NCI-H2227 treated with DMSO at 0.1 percent for 48 hours (cell line): ENCODE measurements at regions not wholly inside any gene's neighbourhood (a gene's known extent, or its start where the extent isn't known, plus 50 kb on each side); places are given as distances from the start of the nearest gene placed in this dataset.

ENCODE experiments used
- DNase-seq: peaks from one replicate; lab custom pipeline; 2025; lab: John Stamatoyannopoulos, UW

DNA sequence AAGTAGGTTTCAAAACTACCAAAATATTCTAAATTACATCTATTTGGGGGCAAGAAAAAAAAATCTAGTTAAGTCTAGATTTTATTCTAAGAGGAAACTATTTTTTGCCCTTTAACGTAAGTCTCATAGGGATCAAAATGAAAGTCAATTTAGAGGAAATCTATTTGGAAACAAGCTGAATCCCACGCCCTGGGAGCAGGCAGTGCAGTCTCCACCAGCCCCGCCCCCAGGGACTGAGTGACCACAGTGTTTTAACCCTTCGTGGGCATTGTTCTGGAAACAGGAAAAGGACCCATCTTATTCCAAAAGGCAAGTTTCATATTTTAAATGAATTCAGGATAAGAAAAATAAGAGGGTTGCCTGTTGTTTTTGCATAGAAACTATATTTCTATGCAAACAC lies 209.7 kb downstream of the SPRY2 start:
- DNase-seq = no peak

DNA sequence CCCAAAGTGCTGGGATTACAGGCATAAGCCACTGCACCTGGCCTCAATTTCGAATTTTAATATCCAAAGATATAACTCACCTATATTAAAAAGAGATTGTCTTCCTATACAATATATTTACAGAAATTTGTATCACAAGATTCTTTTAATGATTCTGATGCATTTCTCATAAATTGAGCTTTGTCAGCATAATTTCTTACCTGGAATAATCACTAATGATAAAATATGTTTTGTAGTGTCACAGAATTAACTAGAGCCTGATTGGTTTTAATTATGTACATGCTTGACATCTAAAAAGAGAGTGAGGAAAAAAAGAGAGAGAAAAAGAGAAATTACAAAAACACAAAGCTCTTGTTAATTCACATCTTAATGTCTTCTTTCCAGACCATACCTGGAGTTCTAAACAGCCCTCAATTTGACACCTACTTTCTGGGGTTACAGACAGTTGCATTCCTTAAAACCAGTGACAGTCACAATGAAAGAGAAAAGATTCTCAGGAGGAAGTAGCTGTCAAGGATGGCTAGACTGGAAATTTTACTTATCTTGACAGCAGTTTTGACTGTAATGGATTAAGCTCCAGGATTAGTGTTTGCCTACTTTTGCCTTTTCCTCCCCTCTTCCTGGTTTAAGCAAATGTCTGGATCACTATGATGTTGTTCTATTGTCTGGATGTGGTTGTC lies 214.4 kb downstream of the SPRY2 start:
- DNase-seq = no peak

- no peak for DNase-seq
These were observed 217.0 kb downstream of the SPRY2 start for GRCh38 chr13:80123945-80124344.

DNA sequence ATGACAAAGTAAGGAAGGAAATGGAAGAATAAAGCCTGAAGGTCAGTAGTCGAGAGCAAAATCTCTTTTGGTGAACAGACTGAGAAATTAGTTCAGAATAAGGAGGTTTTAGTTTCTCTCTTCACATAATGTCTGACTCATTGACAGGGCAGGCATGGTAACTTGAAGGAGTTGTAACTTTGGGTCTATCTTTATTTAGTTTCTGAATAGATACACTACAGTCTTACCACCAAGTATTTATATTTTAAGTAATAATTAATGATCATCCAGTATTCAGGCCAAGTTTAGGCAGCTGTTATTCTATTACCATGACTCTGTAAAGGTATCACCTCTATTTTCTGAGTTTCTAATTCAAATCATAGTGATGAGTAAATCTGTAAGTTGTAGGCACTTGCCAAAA lies 219.9 kb downstream of the SPRY2 start:
- no peak for DNase-seq

DNA sequence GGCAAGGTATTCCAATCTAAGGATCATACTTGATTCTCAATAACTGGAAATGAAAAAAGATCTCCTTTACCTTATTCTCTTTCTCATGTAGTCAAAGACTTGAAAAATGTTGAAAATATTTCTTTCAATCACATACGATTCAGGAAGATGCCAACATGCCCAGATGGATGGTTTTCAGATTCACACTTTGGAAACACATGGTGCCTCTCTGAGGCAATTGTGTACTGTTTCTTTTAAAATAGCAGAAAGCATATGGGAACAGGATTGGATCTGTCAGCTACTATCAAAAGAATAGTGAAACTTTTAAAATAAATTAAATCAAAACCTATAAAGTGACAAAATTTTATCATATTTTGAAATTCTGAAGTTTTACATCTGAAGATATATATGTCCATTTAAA lies 222.4 kb downstream of the SPRY2 start:
- no peak for DNase-seq

DNA sequence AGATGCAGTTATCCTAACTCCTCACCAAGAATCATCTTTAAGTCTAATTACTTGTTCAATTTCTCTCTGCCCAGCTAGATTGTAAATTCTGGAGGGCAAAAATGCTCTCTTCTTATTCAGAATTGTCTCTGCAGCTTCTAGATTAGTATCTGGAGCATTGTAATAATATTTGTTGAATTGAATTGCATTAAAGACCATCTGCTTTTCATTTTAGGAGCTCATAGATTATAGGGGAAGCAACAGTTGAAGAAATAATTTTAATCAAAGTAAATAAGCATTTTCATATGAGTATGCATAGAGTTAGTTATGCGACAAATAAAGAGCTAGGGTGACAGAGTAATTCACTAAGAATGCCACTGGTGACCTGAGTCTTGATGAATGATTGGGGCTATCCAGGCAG lies 222.8 kb downstream of the SPRY2 start:
- DNase-seq = no peak

- DNase-seq = no peak
These were observed 223.4 kb downstream of the SPRY2 start for GRCh38 chr13:80117515-80117914.

- DNase-seq = no peak
These were observed 224.8 kb downstream of the SPRY2 start for GRCh38 chr13:80116107-80116506.

DNA sequence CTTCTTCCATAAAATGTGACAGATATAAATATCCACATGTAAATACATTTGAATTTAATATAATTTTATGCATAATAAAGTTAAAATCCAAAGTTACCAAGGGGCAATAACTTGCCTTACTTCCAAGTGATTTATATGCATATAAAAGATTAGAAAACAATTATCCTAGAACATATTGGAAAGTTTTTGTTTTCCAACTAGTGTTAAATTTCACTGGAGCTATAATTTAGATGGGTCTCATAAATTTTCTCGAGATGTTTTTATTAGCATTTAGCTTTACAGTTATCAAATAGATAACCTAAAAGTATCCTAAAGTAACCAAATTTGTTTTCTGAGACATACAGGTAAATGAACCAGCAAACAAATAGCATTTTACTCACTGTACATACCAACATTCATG lies 225.3 kb downstream of the SPRY2 start:
- DNase-seq = no peak

DNA sequence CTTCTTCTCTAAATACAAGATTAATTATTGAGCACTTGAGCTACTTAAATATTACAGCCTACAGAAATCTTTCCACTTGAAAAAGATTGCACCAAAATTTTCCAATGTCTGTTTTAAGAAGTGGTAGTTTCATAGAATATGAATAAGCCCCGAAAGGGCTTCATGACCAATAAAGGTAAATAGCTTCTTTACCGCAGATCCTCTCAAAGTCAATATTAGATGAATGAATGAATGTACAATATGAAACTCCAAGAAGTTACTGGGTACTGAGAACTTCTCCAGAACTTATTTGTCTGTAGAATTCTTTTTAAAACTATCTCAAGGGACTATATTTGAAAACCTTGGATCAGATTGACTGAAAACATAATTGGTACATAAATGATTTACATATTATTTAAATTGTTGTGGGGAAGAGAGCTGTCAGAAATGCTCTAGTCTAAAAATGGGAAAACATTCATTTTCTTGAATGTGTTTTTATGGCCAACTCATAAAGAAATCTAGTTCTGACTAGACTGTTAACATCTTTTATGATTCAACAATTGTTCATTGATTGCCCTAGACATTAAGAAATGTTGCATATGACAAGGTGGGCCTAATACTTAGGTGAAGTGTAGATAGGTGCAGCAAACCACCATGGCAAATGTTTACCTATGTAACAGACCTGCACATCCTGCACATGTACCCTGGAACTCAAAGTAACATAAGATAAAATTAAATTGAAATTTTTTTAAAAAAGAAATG lies 227.0 kb downstream of the SPRY2 start:
- DNase-seq = no peak

DNA sequence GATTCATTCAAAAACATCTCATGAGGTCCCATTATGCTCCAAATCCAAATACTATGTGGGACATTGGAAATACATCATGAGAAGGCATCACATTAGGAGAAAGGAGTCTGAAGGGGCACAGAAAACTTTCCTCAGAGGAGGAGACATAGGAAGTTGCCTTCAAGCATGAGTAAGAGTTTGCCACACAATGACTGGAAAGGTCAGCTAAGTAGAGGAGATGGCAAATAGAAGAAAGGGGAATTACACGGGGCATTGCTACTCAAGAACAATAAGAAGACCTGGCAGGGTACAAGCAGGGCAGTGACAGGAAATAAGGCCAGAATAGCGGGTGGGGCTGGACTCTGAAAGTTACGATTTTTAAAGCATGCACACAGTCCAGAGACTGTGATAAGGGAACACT lies 231.6 kb downstream of the SPRY2 start:
- no peak for DNase-seq

- no peak for DNase-seq
These were observed 235.6 kb downstream of the SPRY2 start for GRCh38 chr13:80105350-80105749.

DNA sequence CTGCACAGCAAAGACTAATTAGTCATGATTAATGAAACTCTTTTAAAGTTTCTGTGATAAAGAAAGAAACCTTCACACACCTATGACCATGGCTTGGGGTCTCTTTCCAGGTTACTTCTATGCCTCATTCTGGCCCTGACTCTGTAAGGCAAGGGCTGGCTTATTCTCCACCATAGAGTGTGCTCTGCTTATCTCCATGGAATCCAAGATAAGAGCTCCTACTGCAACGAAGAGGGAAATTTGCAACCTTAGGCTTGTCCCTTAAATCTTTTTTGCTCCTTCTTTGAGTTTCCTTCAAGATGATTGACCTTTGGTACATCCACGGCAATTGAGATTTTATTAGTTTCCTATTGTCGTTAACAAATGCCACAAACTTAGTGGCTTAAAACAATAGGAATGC lies 239.9 kb downstream of the SPRY2 start:
- DNase-seq = no peak

- DNase-seq = no peak
These were observed 240.3 kb downstream of the SPRY2 start for GRCh38 chr13:80100636-80101035.

DNA sequence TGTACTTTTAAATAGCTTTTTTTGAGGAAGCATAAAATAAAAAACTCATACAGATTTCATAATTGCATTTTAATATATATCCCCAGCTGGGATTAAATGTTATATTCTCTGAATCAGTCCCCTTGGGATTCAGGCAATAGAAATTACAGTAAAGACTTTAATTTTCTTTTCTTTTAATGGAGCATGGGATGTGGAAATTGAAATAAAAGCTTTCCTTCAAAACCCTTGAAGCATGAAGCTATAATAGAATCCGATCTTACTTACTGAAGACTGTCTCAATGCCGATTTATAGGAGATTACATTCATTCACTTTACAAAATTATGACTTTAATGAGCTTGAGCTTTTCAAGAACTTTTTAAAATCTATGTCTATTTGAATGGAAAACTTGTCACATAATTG lies 243.4 kb downstream of the SPRY2 start:
- DNase-seq = no peak

- DNase-seq = no peak
These were observed 244.5 kb downstream of the SPRY2 start for GRCh38 chr13:80096383-80096782.

DNA sequence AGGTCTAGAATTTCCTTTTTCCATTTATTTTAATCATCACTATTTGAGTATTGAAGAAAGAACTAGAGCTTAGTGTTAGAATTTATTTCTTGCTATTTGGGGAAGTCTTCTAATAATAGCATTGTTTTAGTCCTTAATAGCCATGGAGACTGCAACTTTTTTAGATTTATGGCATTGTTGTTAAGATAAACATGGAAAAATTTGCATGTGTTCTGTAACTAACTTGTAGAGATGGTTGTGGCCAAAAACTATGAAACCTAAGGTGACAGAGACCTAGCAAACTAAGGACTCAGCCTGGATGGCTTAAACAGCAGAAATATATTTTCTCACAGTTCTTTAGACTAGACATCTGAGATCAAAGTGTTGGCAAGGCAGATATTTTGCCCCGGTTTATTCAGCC lies 246.4 kb downstream of the SPRY2 start:
- no peak for DNase-seq

- DNase-seq = no peak
These were observed 247.0 kb downstream of the SPRY2 start for GRCh38 chr13:80093888-80094287.

- DNase-seq = no peak
These were observed 254.6 kb downstream of the SPRY2 start for GRCh38 chr13:80086304-80086721.

DNA sequence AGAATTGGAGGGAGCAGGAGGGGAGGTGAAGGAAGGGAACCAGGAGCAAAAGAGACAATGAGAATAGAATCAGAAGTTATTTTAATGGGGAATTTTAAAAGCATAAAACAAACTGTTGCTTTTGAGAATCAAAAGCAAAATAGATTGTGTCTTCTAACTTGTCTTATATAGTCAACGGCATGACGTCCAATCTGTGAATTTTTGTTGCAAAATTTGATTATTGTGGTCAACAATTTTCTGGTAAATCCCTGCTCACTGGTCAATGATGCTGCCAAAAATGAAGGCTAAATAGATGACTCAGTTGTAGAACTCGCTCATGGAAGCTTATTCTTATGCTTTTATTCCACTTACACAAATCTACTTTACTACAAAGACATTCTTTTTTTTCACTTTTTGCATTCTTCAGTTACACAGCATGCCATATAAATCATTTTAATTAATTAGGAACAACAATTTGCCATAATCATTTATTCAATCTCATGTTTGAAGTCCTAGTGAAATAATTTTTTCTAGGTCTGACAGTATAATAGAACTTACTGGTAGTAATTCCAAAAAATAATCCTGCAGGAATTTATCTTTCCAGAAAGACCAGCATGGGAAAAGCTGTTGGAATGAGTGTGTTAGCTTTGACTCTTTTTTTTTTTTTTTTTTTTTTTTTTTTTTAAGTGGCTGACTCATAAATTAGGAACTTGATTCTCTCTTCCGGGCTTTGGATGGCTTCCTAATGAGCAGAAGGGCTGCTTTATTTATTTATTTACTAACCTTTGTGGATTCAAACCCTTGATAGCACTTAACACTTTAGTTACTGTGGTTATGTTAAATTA lies 256.9 kb downstream of the SPRY2 start:
- DNase-seq = peak; percentile 3

DNA sequence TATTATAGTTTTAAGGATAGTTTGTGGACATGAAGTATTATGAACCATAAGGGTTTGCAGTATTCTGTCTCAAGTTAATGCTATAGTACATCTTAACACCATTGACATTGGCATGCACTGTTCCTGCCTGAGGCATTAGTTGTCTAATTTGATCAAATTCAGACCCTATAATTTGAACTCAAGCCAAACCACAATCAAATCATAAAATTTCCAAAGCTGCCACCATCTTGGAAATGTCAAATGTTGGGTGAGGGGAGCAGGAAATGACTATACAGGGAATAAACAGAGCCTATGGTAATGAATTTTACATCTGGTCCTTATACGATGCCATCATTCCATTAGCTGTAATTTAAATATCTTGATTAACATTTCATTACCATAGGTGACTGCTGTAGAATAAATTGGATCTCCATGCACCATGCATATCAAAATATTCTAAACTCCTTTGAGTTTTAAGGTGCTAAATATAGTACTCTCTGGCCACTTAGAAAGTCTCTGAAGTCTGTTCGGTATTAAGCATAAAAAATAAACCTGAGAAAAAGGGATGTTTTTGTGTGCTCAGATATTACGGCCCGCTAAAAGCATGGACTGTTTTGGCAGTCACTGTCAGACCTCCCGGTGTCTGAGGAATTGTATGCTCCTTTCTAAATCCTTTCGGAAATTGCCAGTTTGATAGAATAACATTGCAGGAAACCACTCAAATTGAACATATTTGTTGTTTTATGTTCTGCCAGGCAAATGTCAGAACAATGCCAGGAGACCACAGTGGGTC lies 257.7 kb downstream of the SPRY2 start:
- peak; percentile 48 for DNase-seq

DNA sequence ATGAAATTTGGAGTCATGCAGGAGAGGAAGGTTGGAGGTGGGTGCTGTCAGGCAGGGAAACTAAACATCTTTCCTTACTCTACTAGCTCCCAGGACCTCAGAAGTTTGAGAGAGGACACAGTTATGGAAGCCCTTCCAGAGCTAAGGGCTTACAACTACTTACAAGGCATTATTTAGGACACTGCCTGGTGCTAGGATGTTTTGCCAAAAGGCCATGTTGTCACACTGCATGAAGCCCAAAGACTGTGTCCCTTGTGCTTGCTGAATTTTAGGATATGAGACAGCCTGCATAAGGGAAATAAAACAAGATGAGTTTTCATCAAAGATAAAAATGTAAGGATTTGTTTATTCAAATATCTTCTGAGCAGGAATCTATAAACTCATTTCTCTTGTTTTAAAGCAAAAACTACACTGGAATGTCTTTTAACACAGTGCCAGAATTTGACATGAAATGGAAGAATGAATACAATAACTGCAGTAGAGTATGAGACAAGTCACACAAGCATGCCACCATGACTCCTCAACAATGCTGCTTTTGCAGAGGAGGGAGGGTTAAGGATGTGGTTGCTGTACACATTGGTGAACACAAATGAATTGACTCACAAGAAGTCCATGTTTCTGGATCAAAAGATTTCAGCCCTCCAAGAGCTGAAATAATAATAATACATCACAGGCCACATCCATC lies 258.4 kb downstream of the SPRY2 start:
- no peak for DNase-seq
